ENCODE measurements at regions not wholly inside any gene's neighbourhood (a gene's known extent, or its start where the extent isn't known, plus 50 kb on each side); places are given as distances from the start of the nearest gene placed in this dataset.

DNA sequence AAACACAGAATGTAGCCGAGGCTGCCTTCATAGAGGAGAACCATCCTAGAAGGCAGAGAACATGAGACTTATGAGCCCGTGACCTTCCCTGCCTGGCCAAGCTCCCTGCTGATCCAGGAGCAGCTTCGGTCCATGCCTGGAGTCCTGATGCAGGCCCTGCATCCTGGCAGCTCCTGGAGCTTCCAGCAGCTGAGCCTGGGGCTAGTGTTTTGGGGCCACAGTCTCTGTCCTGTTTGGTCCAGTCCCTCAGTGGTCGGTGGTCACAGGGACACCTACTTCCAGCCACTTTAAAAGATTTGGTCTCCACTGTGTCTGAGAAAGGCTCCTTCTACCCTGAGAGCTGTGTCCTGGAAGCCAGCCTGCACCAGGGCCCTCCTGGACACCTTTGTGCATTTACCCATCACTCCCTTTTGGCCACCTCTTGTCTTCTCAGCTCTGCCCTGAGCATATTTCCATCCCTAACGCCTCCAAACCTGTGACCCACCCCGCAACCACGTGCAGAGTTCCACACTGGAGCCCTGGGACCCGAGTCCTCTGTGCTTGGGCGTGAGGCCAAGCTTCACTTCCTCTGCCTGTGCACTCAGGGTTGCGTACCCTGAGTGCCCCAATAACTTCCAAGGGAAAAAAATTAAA, 315.2 kb upstream of the ZNF32 start:
- TF ChIP-seq ZNF8 (CRISPR knock-in tag; IDR thresholded peaks at IDR 0.05) = no peak
- no peak for TF ChIP-seq ZFP30 (CRISPR knock-in tag; IDR thresholded peaks at IDR 0.05)
- no peak for TF ChIP-seq CREB5 (CRISPR knock-in tag; IDR thresholded peaks at IDR 0.05; ENCODE audit: low read depth)
- TF ChIP-seq ZFP3 (CRISPR knock-in tag; IDR thresholded peaks at IDR 0.05) = no peak
- TF ChIP-seq POU6F1 (CRISPR knock-in tag; IDR thresholded peaks at IDR 0.05; ENCODE audit: borderline replicate concordance, low read depth) = no peak
- no peak for TF ChIP-seq OSR1 (CRISPR knock-in tag; IDR thresholded peaks at IDR 0.05)
- no peak for TF ChIP-seq ISL1 (CRISPR knock-in tag; IDR thresholded peaks at IDR 0.05)
- TF ChIP-seq GLIS3 (CRISPR knock-in tag; IDR thresholded peaks at IDR 0.05) = no peak
- no peak for TF ChIP-seq CSDC2 (CRISPR knock-in tag; IDR thresholded peaks at IDR 0.05)
- TF ChIP-seq TCF4 (CRISPR knock-in tag; IDR thresholded peaks at IDR 0.05; ENCODE audit: borderline replicate concordance) = no peak

Measured in SK-N-SH treated with all-trans-retinoic acid at 6 μM for 48 hours (cell line).